Stimulated activated CD4-positive, alpha-beta T cell treated with anti-CD3 and anti-CD28 coated beads, Interleukin-4, amount 100 ng/mL, for 24 hours (primary cell): ENCODE measurements at regions not wholly inside any gene's neighbourhood (a gene's known extent, or its start where the extent isn't known, plus 50 kb on each side); places are given as distances from the start of the nearest gene placed in this dataset.

Experiments used
- DNase-seq: peaks from one replicate; pipeline ENCODE4 v3.0.0-alpha.2; 2020

DNA sequence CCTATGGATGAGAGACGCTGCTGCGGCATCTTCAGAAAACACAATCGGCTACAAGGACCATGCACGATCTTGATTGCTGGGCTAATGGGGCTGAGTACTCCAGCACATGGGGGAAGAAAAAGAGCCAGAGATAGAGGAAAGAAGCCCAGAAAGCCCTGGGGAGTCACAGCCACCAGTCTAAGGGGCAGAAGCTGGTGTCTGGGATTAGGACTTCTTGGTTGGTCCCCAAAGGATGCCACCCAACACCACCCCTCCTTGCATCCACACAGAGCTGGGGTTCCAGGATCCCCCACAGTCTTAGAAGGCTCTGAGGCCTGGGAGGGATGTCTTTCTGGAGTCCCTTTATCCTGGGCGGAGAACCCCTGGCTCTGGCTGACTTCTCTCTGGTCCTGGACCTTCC is 98.4 kb upstream of the TARDBP start:
- DNase-seq: no peak

DNA sequence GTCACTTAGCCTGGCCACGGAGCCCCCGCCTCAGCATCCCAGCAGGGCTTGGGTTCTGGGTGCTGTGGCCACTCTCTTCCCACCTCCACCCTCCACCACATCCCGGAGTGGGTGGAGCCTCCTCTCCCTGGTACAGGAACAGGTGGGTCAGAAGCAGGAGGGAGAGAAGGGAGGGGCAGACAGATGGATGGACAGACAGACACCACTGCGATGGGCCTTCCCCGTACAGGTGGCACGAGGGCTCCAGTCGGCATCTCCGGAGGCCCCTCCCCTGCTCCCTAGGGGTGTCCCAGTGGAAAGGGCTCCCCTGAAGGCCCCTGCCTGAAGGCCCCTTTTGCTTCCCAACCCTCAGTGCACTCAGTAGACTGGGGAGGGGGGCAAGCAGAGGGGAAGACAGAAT is 96.9 kb upstream of the TARDBP start:
- no peak for DNase-seq

DNA sequence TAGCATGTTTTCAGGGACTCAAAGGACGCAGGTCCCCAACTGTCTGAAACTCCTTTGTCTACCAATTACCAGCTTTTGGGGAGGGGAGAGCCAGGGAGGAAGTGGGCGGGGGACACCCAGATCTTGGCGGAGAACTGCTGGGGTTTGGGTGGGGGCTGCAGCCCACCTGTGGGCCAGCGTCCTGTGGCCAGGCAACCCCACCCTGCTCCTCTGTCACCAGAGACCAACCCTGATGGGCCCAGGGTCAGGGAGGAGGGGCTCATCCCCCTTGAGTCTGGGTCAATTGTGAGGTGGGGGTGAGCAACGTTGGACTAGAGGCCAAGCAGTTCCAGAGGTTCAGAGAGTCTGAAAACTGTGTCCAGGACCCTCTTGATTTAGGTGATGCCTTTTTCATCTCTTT is 96.1 kb upstream of the TARDBP start:
- DNase-seq: no peak

DNA sequence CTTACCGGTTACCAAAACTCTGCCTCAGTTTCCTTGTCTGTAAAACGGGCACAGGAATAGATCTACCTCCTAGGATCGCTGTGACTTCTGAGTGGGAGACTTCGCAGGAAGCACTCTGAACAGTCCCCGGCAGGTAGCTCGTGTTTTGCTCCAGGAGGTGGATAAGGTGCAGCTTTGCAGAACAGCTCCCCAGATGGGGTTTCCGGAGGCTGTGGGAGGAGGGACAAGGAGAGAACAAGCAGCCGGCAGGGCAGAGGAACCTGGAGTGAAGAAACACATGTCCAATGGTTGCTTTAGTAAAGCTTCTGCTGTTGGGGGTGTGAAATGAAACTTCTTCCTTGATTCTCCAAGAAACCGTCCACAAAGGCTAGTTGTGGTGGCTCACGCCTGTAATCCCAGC is 95.5 kb upstream of the TARDBP start:
- DNase-seq: no peak

DNA sequence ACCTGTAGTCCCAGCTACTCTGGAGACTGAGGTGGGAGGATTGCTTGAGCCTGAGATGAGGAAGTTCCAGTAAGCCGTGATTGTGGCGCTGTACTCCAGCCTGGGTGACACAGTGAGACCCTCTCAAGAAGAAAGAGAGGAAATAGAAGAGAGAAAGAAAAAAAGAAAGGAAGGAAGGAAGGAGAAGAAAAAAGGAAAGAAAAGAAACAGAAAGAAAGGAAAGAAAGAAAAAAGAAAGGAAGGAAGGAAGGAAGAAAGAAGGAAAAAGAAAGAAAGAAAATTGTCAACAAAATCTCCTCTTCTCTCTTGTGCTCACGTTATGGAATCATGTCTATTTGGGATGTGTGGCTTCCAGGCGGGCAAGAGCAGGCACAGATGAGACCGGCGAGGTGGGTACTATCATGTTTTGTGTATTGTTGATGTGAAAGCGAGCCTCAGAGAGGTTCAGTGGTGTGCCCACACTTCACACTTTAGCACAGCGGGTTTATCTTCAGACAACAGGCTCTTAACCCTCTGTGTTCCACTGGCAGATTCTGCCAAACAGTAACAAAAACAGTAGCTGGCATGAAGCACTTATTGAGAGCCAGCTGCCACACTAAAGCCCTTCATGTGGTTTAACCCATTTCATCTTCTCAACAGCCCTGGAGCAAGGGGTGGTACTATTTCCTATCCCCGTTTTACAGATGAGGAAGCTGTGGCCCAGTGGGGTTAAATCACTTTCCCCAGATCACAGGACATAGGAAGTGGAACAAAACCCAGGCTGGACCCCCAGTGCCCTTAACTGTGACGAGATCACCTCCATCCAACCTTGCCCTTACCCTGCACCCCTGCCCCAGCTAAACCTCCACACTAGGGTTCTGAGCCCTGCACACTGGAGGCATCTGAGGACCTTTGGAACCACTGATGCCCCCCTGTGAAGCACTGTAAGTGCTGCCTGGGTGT is 94.7 kb upstream of the TARDBP start:
- DNase-seq: no peak

DNA sequence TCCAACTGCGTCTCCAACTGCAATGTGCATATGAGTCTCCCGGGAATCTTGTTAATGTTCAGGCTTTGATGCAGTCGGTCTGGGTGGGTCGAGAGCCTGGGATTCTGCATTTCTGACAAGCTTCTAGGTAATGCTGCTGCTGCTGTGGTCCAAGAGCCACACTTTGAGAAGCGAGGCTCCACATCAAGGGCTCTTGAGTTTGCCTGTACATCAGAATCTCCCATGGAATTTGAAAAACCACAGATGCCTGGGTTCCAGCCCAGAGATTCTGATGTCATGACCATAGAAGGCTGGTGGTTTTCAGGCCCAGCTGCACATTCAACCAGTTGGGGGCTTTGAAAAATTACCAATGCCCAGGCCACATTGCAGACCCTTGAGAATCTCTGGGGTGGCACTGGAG is 93.9 kb upstream of the TARDBP start:
- DNase-seq: no peak

DNA sequence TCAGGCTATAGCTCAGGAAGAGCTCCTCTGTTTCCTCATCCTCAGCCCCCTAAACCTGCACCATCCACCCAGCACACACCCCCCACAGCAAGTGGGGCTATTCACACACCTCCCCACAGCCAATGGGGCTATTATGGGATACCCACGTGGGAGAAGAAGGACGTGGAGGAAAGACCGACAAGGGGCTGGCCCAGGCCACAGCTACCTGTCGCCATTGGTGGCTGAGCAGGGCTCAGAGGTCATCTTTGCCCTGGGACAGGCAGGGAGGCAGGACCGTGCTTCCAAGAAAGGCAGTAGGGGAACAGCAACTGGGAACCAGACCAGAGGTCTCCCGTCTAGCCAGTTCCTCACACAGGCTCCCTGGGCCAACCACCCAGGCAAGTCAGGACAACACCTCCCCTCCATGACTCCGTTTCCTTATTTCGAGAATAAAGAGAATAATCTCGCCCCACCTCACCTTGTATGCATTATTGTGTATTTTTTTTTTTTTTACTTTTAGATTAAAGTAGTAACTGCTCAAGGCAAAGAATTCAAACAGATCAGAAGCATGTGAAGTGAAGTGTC is 92.3 kb upstream of the TARDBP start:
- DNase-seq: no peak

DNA sequence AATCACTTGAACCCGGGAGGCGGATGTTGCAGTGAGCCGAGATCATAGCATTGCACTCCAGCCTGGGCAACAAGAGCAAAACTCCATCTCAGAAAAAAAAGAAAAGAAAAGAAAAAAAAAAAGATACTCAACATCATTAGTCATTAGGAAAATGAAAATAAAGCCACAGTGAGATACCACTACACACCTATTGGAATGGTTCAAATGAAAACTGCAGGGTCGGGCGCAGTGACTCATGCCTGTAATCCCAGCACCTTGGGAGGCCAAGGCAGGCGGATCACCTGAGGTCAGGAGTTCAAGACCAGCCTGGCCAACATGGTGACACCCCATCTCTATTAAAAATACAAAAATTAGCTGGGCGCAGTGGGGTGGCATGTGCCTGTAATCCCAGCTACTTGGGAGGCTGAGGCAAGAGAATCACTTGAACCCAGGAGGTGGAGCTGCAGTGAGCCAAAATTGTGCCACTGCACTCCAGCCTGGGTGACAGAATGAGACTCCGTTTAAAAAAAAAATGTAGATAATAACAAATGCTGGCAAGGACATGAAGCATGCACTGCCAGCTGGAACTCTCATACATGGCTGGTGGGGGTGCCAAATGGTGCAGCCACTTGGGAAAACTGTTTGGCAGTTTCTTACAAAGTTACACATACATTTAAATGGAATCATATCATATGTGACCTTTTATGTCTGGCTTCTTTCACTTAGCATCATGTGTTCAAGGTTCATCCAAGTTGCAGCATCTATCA is 90.0 kb upstream of the TARDBP start:
- DNase-seq: peak; percentile 45

DNA sequence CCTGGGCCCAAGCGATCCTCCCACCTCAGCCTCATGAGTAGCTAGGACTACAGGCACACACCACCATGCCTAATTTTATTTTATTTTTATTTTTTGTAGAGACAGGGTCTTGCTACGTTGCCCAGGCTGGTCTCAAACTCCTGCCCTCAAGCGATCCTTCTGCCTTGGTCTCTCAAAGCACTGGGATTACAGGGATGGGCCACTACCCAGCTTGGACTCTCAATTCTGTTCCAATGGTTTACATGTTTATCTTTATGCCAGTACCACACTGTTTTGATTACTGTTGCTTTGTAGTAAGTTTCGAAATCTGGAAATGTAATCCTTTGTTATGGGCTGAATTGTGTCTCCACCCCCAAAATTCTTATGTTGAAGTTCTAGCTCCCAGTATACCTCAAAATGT is 88.4 kb upstream of the TARDBP start:
- DNase-seq: no peak

DNA sequence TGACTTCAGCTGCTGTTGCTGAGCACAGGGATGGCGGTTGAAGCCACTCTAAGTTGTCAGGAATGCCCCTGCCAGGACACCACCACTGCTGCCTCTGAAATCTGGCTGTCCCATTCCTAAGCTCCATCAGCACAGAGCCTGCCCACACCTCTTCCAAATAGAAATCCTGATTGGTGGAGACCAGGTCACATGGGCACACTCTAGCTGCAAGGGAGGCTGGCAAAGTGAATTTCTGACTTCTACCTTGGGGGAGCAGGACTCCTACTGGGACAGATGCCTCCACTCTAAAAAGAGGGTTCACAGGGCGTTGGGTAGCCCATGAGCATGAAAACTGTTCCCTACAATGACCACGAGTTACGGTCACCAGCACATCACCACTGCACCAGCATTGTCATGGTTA is 83.8 kb upstream of the TARDBP start:
- no peak for DNase-seq

DNA sequence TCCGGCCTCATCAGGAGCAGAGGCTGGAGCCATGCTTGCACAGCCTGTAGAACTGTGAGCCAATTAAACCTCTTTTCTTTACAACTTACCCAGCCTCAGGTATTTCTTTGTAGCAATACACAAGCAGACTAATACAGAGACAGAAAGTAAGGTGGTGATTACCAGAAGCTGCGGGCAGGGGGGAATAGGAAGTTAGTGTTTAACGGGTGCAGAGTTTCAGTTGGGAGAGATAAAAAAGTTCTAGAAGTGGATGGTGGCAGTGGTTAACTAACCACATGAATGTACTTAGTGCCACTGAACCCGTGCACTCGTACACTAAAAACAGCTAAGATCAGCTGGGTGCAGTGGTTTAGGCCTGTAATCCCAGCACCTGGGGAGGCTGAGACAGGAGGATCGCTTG is 80.4 kb upstream of the TARDBP start:
- DNase-seq: peak; percentile 40

DNA sequence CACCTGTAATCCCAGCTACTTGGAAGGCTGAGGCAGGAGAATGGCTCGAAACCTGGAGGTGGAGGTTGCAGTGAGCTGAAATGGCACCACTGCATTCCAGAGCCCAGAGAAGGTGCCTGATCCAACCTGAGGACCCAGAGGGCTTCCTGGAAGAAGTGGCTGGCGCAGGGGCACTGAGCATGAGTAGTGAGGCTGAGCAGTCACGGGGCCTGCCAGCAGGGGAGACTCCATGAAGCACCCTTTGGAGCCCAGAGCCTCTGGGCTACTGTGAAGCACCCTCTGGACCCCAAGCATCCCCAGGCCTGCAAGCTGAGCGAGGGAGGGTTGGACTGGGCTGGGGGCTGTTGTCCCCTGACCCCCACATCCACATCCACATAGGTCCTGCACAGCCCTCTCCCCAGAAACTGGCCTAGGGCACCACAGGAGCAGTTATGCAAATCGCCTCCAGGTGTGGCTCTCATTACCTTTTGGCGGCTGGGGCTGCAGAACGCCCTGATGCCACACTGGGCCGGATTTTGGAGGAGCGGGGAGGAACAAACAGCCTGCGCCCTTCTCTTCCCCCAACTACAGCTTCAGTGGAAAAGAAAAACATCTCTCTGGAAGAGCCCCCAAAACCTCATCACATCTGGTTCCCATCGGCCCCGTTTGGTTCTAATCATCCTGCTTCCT is 78.2 kb upstream of the TARDBP start:
- DNase-seq: no peak

DNA sequence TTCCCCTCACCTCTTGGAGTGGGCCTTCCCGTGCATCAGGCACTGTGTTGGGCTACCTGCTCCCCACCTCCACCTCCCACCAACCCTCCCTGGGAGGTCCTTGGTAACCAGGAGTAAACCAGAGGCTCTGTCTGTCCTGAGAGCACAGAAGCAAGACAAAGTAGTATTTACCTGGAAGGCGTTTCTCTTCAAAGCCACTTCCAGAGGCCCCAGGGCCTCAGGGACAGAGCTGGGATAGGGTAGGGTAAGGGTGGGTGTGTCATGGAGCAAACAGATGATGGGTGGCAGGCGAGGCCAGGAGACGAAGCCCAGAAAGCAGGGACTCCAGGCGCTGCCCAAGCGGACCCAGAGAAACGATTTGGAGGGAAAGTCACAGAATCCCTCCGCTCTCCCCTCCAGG is 77.2 kb upstream of the TARDBP start:
- no peak for DNase-seq

DNA sequence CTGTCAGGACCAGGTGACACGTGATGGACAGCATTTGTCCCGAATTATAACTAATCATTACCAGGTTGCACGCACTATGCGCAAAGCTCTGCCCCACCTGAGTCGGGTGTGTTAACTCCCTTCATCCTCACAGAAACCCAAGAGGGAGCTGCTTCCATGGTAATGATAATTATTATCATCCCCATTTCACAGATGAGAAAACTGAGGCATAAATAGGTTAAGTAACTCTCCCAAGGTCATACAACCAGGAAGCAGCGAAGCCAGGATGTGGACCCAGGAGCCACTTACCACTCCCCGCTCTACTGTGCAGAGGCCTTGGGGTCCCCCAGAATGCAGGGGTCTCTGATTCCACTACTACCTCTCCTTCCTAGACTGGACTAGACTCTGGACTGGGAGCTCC is 76.7 kb upstream of the TARDBP start:
- no peak for DNase-seq

DNA sequence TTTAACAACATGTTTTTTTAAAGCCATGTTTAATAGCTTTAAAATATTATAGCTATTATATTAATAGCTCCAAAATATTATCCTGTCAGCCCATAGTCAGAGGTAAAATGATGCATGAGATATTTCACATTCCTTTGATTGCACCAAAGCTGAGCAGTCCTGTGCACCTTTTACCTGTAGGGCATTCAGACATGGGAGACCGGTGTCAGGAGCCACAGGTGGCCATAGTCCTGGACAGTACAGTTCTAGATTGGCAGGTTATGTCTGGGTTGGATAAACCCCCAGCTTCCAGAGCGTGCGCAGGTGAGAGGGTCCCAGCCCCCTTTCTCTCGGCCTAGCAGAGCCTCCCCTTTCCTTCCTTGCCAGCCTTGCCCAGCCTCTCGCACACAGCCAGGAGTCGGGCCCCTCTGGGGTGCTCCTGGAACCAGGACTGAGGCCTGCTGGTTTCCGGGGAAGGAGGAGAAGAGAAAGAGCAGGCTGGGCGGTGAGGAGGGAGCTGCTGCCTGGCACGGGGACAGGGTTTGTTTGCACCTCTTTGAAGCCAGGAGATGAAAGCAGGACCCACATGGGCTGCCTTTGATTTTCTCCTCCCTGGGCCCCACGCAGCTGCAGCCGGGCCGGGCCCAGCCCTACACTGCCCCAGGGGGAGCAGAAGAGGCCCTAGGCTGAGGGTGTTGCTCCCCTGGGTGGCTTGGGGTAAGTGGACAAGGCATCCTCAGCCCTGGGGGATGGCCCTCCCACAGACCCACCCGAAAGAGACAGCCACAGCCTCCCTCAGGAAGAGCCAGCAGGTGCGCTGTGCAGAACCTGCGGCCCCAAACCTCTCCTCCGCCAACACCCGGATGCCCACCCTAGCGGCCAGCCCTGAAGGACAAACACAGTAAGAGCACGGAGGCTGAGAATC is 75.2 kb upstream of the TARDBP start:
- DNase-seq: no peak

DNA sequence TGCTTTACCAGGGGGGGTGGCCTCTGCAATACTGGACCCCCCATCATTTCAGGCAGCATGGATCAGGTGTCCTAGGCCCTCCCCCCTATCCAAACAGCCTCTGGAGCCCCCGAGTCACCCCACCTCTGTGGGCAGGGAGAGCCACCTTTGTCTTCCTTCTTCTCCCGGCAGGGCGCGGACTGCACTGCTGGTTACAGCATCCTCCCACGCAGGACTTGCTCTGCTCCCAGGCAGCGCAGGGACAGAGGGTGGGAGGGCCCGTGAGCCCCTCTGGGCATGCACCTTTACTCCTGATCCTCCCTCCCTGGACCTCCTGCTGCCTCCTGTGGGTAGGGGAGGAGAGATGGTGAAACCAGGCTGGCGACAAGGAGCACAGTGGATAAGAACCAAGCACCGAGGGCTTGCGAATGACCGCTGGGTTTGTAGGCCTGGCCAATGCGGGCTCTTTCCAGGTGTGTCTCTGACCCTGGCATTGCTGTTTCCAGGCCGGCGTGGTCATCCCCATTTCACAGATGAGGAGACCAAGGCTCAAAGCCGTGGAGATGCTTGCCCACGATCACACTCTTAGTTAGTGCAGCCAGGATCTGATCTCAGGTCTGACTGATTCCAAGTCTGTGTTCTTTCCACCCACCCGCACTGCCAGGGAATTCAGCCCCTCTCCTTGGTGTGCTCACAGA is 73.6 kb upstream of the TARDBP start:
- no peak for DNase-seq

DNA sequence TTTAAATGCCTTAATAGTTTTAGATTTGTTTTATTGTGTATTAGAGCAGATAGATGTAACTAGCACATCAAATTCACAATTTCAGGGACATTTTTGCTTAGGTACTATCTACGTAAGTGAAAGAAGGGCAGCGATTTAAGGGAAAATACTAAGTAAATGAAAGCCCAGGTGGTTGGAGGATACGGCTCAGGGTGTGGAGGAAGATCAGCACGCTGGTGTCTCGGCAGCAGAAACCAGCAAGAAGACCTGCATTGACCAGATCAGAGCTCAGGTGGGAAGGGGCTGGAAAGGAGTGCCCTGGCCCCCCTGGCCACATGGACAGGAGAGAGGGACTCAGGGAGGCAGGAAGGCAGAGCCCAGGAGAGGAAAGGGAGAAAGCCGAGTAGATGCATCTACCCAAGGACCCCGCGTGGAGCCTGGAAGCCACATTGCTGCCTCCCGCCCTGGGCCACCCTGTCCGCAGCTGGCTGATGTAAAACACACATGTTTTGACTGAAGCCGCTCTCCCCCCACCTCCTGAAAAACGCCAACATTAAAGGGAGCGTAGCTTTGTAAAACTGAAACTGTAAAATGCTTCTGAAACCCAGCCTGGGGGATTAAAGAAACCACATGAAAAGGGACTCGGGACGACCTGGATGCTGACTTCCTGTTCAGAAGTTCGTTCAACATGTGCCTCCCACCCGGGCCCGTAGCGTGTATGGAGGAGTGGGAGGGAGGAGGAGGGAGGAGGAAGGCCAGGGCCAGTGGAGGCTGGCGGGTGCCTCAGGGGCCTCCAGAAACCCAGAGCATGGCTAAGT is 72.6 kb upstream of the TARDBP start:
- DNase-seq: peak; percentile 63

DNA sequence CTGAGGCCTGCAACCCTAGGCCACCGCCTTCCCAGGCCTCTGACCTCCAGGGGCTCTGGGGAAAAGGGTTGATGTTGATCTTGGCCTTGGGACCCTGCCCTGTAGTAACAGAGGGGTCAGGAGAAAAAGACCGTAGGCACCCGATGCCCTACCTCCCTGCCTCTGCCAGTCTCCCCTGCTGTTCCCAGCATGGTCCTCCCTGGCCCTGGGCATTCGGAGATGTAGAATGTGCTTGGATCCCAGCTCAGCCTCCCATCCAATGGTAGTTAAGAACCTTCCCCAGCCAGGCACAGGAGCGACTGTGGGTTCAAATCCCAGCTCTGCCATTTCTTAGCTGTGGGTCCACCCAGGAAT is 72.0 kb upstream of the TARDBP start:
- no peak for DNase-seq

DNA sequence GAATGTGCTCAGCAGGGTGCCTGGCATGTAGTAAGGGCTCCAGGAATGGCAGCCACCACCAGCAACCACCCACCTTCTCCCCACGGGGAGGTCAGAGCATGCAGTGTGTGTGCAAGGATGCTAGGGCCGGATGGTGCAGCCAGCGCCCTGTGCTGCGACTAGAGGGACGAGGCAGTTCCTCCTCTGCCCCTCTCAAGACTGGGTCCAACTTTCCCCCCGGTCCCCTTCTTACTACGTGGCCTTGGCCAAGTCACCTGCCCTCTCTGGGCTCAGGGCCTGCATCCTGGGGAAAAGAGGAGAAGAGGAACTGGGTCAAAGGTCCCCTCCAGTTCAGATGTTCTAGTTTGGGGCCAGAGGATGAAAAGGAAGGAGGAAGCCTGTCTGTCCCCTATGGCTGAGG is 71.6 kb upstream of the TARDBP start:
- DNase-seq: no peak

DNA sequence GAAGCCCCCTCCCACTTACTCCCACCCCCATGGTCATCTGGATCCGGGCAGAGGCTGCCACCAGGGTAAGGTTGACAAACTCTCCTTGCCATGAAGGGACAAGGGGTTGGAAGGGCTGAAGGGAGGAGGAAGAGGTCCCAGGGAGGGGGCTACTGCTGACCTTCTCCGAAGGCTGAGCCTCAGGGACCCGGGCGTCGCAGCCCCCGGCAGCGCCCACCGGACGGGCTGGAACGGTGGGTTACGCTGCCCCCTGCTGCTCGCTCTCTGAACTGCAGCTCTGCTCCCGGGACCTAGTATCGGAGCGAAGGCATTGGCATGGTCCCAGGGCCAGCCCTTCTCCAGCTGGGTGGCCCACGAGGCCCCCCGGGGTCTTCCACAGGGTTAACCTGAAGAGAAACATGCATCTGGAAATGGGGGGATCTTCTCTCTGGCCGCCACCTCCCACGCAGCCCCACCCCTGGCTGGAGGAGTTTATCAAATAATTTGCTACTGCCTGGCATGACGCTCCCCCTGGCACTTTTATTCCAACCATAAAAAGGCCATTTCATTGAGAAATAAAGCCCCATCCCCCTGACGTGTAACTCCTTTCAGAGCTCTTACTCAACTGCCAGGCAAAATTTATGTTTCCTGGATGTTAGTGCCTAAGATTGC is 70.4 kb upstream of the TARDBP start:
- DNase-seq: peak; percentile 67

DNA sequence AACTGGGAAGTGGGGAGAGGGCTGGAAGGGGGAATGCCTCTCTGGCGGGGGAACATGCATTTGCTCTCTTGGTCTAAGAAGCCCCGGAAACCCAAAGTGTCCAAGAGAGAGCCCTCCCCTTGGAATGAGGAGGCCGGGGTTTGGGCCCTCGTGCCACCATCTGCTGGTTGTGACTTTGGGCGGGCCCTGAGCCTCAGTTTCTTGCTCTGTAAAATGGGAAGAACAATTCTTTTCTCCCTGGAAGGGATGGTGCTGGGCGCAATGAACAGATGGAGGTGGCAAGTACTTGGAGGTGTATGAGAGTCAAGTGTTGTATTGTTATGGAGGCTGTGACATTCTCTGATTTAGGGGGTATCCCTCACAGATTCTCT is 69.9 kb upstream of the TARDBP start:
- DNase-seq: no peak
